ENCODE measurements at regions not wholly inside any gene's neighbourhood (a gene's known extent, or its start where the extent isn't known, plus 50 kb on each side); places are given as distances from the start of the nearest gene placed in this dataset.

- no peak for TF ChIP-seq CTCF (IDR thresholded peaks at IDR 0.05; ENCODE audit: low read depth, low read length, poor library complexity, severe bottlenecking)
- TF ChIP-seq EZH2phosphoT487 (IDR thresholded peaks at IDR 0.05; ENCODE audit: borderline replicate concordance, low read length) = no peak
These were observed 257.9 kb downstream of the SUCLG1 start for GRCh38 chr2:84201158-84201557.

Data from DOHH2 (cell line).